Neural progenitor cell (in vitro differentiated cells): ENCODE measurements at regions not wholly inside any gene's neighbourhood (a gene's known extent, or its start where the extent isn't known, plus 50 kb on each side); places are given as distances from the start of the nearest gene placed in this dataset.
A peak's percentile ranks its signal among the peaks of the same experiment; 100 is the strongest.

Source experiments
- DNase-seq: peaks from one replicate; pipeline ENCODE4 v3.0.0-alpha.2; 2016; ENCODE audit warnings: low spot score
- H2AFZ ChIP-seq: fragments of 200-600 bp; sonication (generic); replicated peaks from 2 replicates; pipeline ENCODE4 v1.6.1; 2016; ENCODE audit warnings: antibody characterized with exemption
- H3F3A ChIP-seq: fragments of 200-600 bp; sonication (generic); 2 replicates; pipeline ENCODE4 v1.6.1; 2016; ENCODE audit warnings: antibody characterized with exemption, low read depth
- H3K27ac ChIP-seq: fragments of 200-600 bp; sonication (generic); 2 replicates; pipeline ENCODE4 v1.5.1; 2016; ENCODE audit warnings: mild to moderate bottlenecking
- H3K27me3 ChIP-seq: fragments of 200-600 bp; sonication (generic); 2 replicates; pipeline ENCODE4 v1.6.1; 2016; ENCODE audit warnings: mild to moderate bottlenecking, moderate library complexity
- H3K36me3 ChIP-seq: fragments of 200-600 bp; sonication (generic); 2 replicates; pipeline ENCODE4 v1.5.1; 2016
- H3K4me1 ChIP-seq: fragments of 200-600 bp; sonication (generic); 2 replicates; pipeline ENCODE4 v1.6.1; 2016; ENCODE audit warnings: mixed run types
- H3K4me2 ChIP-seq: fragments of 200-600 bp; sonication (generic); 2 replicates; pipeline ENCODE4 v1.6.1; 2016
- H3K4me3 ChIP-seq: fragments of 200-600 bp; sonication (generic); 2 replicates; pipeline ENCODE4 v1.5.1; 2016
- H3K79me2 ChIP-seq: fragments of 200-600 bp; sonication (generic); 2 replicates; pipeline ENCODE4 v1.6.1; 2016; ENCODE audit warnings: low read depth
- H3K9ac ChIP-seq: fragments of 200-600 bp; sonication (generic); 2 replicates; pipeline ENCODE4 v1.6.1; 2016
- H3K9me3 ChIP-seq: fragments of 200-600 bp; sonication (generic); 2 replicates; pipeline ENCODE4 v1.5.1; 2016; ENCODE audit warnings: low read depth
- H4K20me1 ChIP-seq: fragments of 200-600 bp; sonication (generic); 2 replicates; pipeline ENCODE4 v1.6.1; 2016; ENCODE audit warnings: low read depth
- H3K27ac Mint-ChIP-seq: 3 replicates; pipeline ENCODE4 v1.8.0; 2021; ENCODE audit warnings: mixed read lengths
- H3K27me3 Mint-ChIP-seq: 2 replicates; pipeline ENCODE4 v1.8.0; 2022; ENCODE audit warnings: low read depth, mild to moderate bottlenecking, inconsistent platforms, moderate library complexity, mixed read lengths; ENCODE audit not compliant: insufficient read depth
- H3K36me3 Mint-ChIP-seq: 3 replicates; pipeline ENCODE4 v1.8.0; 2021; ENCODE audit warnings: mixed read lengths
- H3K4me1 Mint-ChIP-seq: 3 replicates; pipeline ENCODE4 v1.8.0; 2021; ENCODE audit warnings: mixed read lengths
- H3K4me3 Mint-ChIP-seq: 3 replicates; pipeline ENCODE4 v1.8.0; 2021; ENCODE audit warnings: mild to moderate bottlenecking, moderate library complexity, mixed read lengths
- H3K9me3 Mint-ChIP-seq: 3 replicates; pipeline ENCODE4 v1.8.0; 2020; ENCODE audit warnings: mixed read lengths
- EZH2 ChIP-seq: fragments of 200-600 bp; sonication (generic); IDR thresholded peaks from 2 replicates; pipeline ENCODE4 v1.6.1; 2017; ENCODE audit warnings: antibody characterized with exemption, mild to moderate bottlenecking, moderate library complexity
- EZH2phosphoT487 ChIP-seq: fragments of 200-600 bp; sonication (generic); IDR thresholded peaks from 2 replicates; pipeline ENCODE4 v1.6.1; 2017; ENCODE audit warnings: antibody characterized with exemption
- TF ChIP-seq, protein P1 (sequence below): fragments of 200-600 bp; sonication (generic); IDR thresholded peaks from 2 replicates; pipeline ENCODE4 v1.5.1; 2017; ENCODE audit warnings: antibody characterized with exemption, mild to moderate bottlenecking

DNA sequence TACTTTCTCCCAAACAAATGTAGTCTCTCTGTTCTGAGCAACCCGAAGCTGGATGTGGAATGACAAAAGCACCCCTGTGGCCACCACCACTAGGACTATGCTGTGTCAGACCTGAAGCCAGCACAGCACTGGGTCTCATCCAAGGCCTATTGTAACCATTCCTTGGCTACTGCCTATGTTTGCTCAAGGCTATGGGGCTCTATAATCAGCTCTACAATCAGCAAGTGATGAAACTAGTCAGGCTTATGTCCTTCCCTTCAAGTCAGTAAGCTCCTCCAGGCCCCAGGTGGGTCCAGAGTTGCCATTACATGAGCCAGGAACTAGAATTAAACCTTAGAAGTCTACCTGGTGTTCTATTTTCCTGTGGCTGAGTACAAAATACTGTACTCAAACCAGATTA, 370.2 kb downstream of the TBX15 start:
- H3K9me3 Mint-ChIP-seq = no peaks in the 10 kb centered on the region
- TF ChIP-seq, protein P1, sequence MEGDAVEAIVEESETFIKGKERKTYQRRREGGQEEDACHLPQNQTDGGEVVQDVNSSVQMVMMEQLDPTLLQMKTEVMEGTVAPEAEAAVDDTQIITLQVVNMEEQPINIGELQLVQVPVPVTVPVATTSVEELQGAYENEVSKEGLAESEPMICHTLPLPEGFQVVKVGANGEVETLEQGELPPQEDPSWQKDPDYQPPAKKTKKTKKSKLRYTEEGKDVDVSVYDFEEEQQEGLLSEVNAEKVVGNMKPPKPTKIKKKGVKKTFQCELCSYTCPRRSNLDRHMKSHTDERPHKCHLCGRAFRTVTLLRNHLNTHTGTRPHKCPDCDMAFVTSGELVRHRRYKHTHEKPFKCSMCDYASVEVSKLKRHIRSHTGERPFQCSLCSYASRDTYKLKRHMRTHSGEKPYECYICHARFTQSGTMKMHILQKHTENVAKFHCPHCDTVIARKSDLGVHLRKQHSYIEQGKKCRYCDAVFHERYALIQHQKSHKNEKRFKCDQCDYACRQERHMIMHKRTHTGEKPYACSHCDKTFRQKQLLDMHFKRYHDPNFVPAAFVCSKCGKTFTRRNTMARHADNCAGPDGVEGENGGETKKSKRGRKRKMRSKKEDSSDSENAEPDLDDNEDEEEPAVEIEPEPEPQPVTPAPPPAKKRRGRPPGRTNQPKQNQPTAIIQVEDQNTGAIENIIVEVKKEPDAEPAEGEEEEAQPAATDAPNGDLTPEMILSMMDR = no peak
- TF ChIP-seq EZH2 (no peak), EZH2phosphoT487 (no peak)
- Histone ChIP-seq H3F3A (no peaks in the 10 kb centered on the region), H3K4me1 (no peaks in the 10 kb centered on the region), H3K4me3 (no peak overlapping the region), H3K36me3 (no peaks in the 10 kb centered on the region), H3K9me3 (no peaks in the 10 kb centered on the region), H3K4me2 (no peak overlapping the region), H3K27me3 (no peaks in the 10 kb centered on the region), H3K9ac (no peak overlapping the region), H2AFZ (no peak overlapping the region), H3K79me2 (no peaks in the 10 kb centered on the region), H4K20me1 (no peaks in the 10 kb centered on the region), H3K27ac (no peak overlapping the region)
- DNase-seq = no peak
- H3K36me3 Mint-ChIP-seq = no peaks in the 10 kb centered on the region
- no peaks in the 10 kb centered on the region for H3K4me1 Mint-ChIP-seq
- H3K4me3 Mint-ChIP-seq = no peak overlapping the region
- H3K27me3 Mint-ChIP-seq = no peaks in the 10 kb centered on the region
- H3K27ac Mint-ChIP-seq = no peak overlapping the region

DNA sequence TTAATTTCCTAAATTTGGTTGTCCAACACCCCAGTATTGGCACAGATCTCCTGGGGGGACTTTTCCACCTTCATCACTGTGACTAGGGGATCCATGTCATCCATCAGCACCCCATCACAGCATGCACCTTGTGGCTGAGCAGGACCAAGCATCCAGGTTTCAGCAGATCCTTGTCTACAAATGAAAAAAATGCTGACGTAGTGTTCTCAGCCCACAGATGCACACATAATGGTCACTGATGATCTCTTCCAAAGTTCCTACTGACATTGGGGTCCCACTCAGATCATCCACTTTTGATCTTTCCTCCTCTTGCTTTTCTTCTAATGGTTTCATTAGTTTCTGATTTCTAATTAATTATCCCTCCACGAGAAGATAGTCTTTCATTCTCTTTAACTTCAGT, 373.1 kb downstream of the TBX15 start:
- no peak overlapping the region for H3K27ac Mint-ChIP-seq
- H3K4me3 Mint-ChIP-seq = no peak overlapping the region
- Histone ChIP-seq H3K27me3 (no peaks in the 10 kb centered on the region), H3K9ac (no peak overlapping the region), H4K20me1 (no peaks in the 10 kb centered on the region), H3K27ac (no peak overlapping the region), H3K9me3 (no peaks in the 10 kb centered on the region), H3K36me3 (peaks cover 1% of the 10 kb centered on the region), H3K4me3 (no peak overlapping the region), H3F3A (no peaks in the 10 kb centered on the region), H2AFZ (no peak overlapping the region), H3K4me2 (no peak overlapping the region), H3K4me1 (no peaks in the 10 kb centered on the region), H3K79me2 (no peaks in the 10 kb centered on the region)
- no peaks in the 10 kb centered on the region for H3K9me3 Mint-ChIP-seq
- H3K4me1 Mint-ChIP-seq = no peaks in the 10 kb centered on the region
- TF ChIP-seq, protein P1 = no peak
- TF ChIP-seq EZH2phosphoT487 = no peak
- TF ChIP-seq EZH2 = no peak
- no peak for DNase-seq
- no peaks in the 10 kb centered on the region for H3K27me3 Mint-ChIP-seq
- no peaks in the 10 kb centered on the region for H3K36me3 Mint-ChIP-seq

DNA sequence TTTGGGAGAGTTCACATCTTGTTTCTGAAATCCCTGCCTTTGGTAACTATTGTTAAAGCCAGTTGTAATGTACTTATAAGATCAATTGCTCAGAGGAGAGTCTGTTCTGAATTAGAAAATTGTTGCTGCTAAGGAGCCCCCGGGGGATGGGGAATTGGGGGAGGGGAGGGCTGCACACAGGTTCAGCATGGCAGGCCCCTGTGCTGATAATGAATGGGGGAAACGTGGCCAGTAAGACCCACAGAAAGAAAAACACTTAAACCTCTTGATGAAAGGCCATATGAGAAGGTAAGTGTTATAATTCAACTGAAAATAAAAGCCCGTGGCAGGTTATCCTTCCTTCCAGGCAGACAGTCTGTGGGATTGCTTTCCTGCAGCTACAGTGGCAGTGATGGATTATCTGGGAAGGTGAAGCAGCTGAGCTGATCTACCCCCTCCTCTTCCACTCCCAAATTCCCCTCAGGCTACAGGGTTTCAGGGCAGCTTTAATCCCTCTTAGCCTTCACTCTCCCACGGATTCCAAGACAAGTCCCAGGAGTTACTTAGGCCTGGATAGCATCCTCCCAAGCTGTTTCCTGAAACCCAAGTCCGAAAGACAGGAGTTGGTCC, 398.8 kb downstream of the TBX15 start:
- H3F3A ChIP-seq = no peaks in the 10 kb centered on the region
- Mint-ChIP-seq H3K4me3 (no peak overlapping the region), H3K9me3 (no peaks in the 10 kb centered on the region), H3K27me3 (peaks cover 2% of the 10 kb centered on the region), H3K4me1 (peaks cover 2% of the 10 kb centered on the region), H3K27ac (no peak overlapping the region), H3K36me3 (no peaks in the 10 kb centered on the region)
- no peaks in the 10 kb centered on the region for H3K4me1 ChIP-seq
- H4K20me1 ChIP-seq = no peaks in the 10 kb centered on the region
- DNase-seq = peak; percentile 13
- H2AFZ ChIP-seq = no peak overlapping the region
- no peaks in the 10 kb centered on the region for H3K36me3 ChIP-seq
- H3K27me3 ChIP-seq = no peaks in the 10 kb centered on the region
- TF ChIP-seq, protein P1 = no peak
- TF ChIP-seq EZH2phosphoT487 (no peak), EZH2 (no peak)
- no peak overlapping the region for H3K4me3 ChIP-seq
- H3K27ac ChIP-seq = no peak overlapping the region
- H3K9ac ChIP-seq = no peak overlapping the region
- H3K79me2 ChIP-seq = no peaks in the 10 kb centered on the region
- H3K9me3 ChIP-seq = no peaks in the 10 kb centered on the region
- H3K4me2 ChIP-seq = no peak overlapping the region
